Lower lobe of right lung (tissue), 2 donors: ENCODE measurements at regions not wholly inside any gene's neighbourhood (a gene's known extent, or its start where the extent isn't known, plus 50 kb on each side); places are given as distances from the start of the nearest gene placed in this dataset.

Experiments used
- ATAC-seq, 2 donors: fragments of 200-7000 bp; cut with Tn5 transposase; one replicate each; pipeline ENCODE4 v1.9.1; 2020 to 2022; ENCODE audit warnings: mild to moderate bottlenecking in 2 of 2, moderate library complexity in 2 of 2
- DNase-seq: peaks from one replicate; pipeline ENCODE4 v3.0.0-alpha.2; 2020
- H3K27ac ChIP-seq: fragments of 200-600 bp; one replicate; pipeline ENCODE4 v1.8.0; 2022
- H3K27me3 ChIP-seq: fragments of 200-600 bp; one replicate; pipeline ENCODE4 v1.8.0; 2022; ENCODE audit warnings: low read depth
- H3K36me3 ChIP-seq: fragments of 200-600 bp; one replicate; pipeline ENCODE4 v1.8.0; 2022; ENCODE audit warnings: mild to moderate bottlenecking
- H3K4me1 ChIP-seq: fragments of 200-600 bp; one replicate; pipeline ENCODE4 v1.8.0; 2022
- H3K4me3 ChIP-seq: fragments of 200-600 bp; one replicate; pipeline ENCODE4 v1.8.0; 2022; ENCODE audit warnings: mild to moderate bottlenecking
- H3K9me3 ChIP-seq: fragments of 200-600 bp; one replicate; pipeline ENCODE4 v1.8.0; 2022
- CTCF ChIP-seq: fragments of 200-600 bp; IDR thresholded peaks from one replicate; pipeline ENCODE4 v1.8.0; 2022; ENCODE audit warnings: antibody characterized with exemption, mild to moderate bottlenecking
- intact Hi-C: fragments of 100-400 bp; cut with DNase I; formaldehyde crosslinking; loops from one replicate; pipeline ENCODE4 v1.11.0; 2022
- donor health status: DM: no; HTN: yes; CAD: no; lungs with severe emphysema.

- Histone ChIP-seq H3K4me3 (no peak overlapping the region), H3K36me3 (no peaks in the 10 kb centered on the region), H3K27me3 (no peaks in the 10 kb centered on the region), H3K4me1 (peaks cover 13% of the 10 kb centered on the region), H3K27ac (peak overlapping the region; percentile 5), H3K9me3 (no peaks in the 10 kb centered on the region)
- ATAC-seq: peak in 1 of 2 donors; percentile 54
- intact Hi-C loops: loop anchor here (10.0 kb wide), 1 partner anchor 457 kb away; no protein-coding TSS in a partner anchor
- no peak for TF ChIP-seq CTCF
- no peak for DNase-seq
Observed at GRCh38 chr17:68777856-68778694, 176.9 kb upstream of the FAM20A start.

GRCh38 chr17:68777243-68777855 is 176.2 kb upstream of the FAM20A start:
- ATAC-seq: peak; percentile 68 to 83
- H3K27ac ChIP-seq: peak overlapping the region; percentile 34

GRCh38 chr17:68776451-68776850 is 175.3 kb upstream of the FAM20A start:
- Histone ChIP-seq H3K4me3 (no peak overlapping the region), H3K9me3 (no peaks in the 10 kb centered on the region), H3K27ac (peak overlapping the region; percentile 34), H3K4me1 (peaks cover 17% of the 10 kb centered on the region), H3K36me3 (no peaks in the 10 kb centered on the region), H3K27me3 (no peaks in the 10 kb centered on the region)
- no peak for DNase-seq
- no peak for ATAC-seq
- TF ChIP-seq CTCF: no peak
- intact Hi-C loops: loop anchor here (10.0 kb wide), 1 partner anchor 458 kb away; no protein-coding TSS in a partner anchor

More at GRCh38 chr17:68777243-68777855, 176.2 kb upstream of the FAM20A start:
- H3K27me3 ChIP-seq: no peaks in the 10 kb centered on the region
- no peak for DNase-seq
- intact Hi-C loops: loop anchor here (10.0 kb wide), 1 partner anchor 457 kb away; no protein-coding TSS in a partner anchor
- H3K9me3 ChIP-seq: no peaks in the 10 kb centered on the region
- H3K4me3 ChIP-seq: no peak overlapping the region
- no peaks in the 10 kb centered on the region for H3K36me3 ChIP-seq
- TF ChIP-seq CTCF: peak; percentile 61
- H3K4me1 ChIP-seq: peaks cover 13% of the 10 kb centered on the region

- peaks cover 17% of the 10 kb centered on the region for H3K4me1 ChIP-seq
- no peak for TF ChIP-seq CTCF
- ATAC-seq (no peak), DNase-seq (no peak)
- H3K27me3 ChIP-seq: no peaks in the 10 kb centered on the region
- no peak overlapping the region for H3K27ac ChIP-seq
- H3K36me3 ChIP-seq: no peaks in the 10 kb centered on the region
- intact Hi-C loops: loop anchor here (10.0 kb wide), 1 partner anchor 459 kb away; no protein-coding TSS in a partner anchor
- no peaks in the 10 kb centered on the region for H3K9me3 ChIP-seq
- H3K4me3 ChIP-seq: no peak overlapping the region
Observed at GRCh38 chr17:68775969-68776368, 174.8 kb upstream of the FAM20A start.

GRCh38 chr17:68775318-68775717 is 174.2 kb upstream of the FAM20A start:
- no peaks in the 10 kb centered on the region for H3K9me3 ChIP-seq
- TF ChIP-seq CTCF: no peak
- H3K27ac ChIP-seq: no peak overlapping the region
- H3K27me3 ChIP-seq: no peaks in the 10 kb centered on the region
- DNase-seq (no peak), ATAC-seq (no peak)
- intact Hi-C loops: loop anchor here (10.0 kb wide), 1 partner anchor 459 kb away; no protein-coding TSS in a partner anchor
- H3K36me3 ChIP-seq: no peaks in the 10 kb centered on the region
- H3K4me1 ChIP-seq: peaks cover 17% of the 10 kb centered on the region
- no peak overlapping the region for H3K4me3 ChIP-seq
